AG10803 (cell line): ENCODE measurements at regions not wholly inside any gene's neighbourhood (a gene's known extent, or its start where the extent isn't known, plus 50 kb on each side); places are given as distances from the start of the nearest gene placed in this dataset.

Experiments used
- DNase-seq: peaks from one replicate; pipeline ENCODE4 v3.0.0; 2010; ENCODE audit warnings: low read depth
- H3K4me3 ChIP-seq: 2 replicates; pipeline ENCODE4 v1.5.1; 2011; ENCODE audit warnings: mild to moderate bottlenecking, low read length, control low read depth
- CTCF ChIP-seq: conservative IDR thresholded peaks from 2 replicates; pipeline ENCODE4 v1.5.1; 2011; ENCODE audit warnings: mild to moderate bottlenecking, low read length, control low read depth, inconsistent platforms

- no peak for TF ChIP-seq CTCF
- H3K4me3 ChIP-seq, result no peak overlapping the region
- DNase-seq, result no peak
Measured at GRCh38 chr17:33854596-33854995, 400.5 kb upstream of the CCL2 start.

- no peak overlapping the region for H3K4me3 ChIP-seq
- no peak for TF ChIP-seq CTCF
- DNase-seq, result no peak
Measured at GRCh38 chr17:33858121-33858520, 397.0 kb upstream of the CCL2 start.

- no peak for TF ChIP-seq CTCF
- DNase-seq, result no peak
- no peak overlapping the region for H3K4me3 ChIP-seq
Measured at GRCh38 chr17:33858682-33859081, 396.4 kb upstream of the CCL2 start.

- no peak for DNase-seq
- no peak overlapping the region for H3K4me3 ChIP-seq
- TF ChIP-seq CTCF, result no peak
Measured at GRCh38 chr17:33862772-33863602, 392.1 kb upstream of the CCL2 start.

- DNase-seq, result no peak
- H3K4me3 ChIP-seq, result no peak overlapping the region
- no peak for TF ChIP-seq CTCF
Measured at GRCh38 chr17:33864758-33865229, 390.3 kb upstream of the CCL2 start.

- no peak overlapping the region for H3K4me3 ChIP-seq
- TF ChIP-seq CTCF, result no peak
- no peak for DNase-seq
Measured at GRCh38 chr17:33868899-33869298, 386.2 kb upstream of the CCL2 start.

- no peak for DNase-seq
- H3K4me3 ChIP-seq, result no peak overlapping the region
- TF ChIP-seq CTCF, result no peak
Measured at GRCh38 chr17:33870936-33871335, 384.1 kb upstream of the CCL2 start.
